Caco-2 (cell line): ENCODE measurements at regions not wholly inside any gene's neighbourhood (a gene's known extent, or its start where the extent isn't known, plus 50 kb on each side); places are given as distances from the start of the nearest gene placed in this dataset.

ENCODE experiments used
- BruUV-seq: library from RNA; stranded (reverse); fragments of 400-500 nt; replicated peaks from 2 replicates; lab custom pipeline; 2021; lab: Mats Ljungman, UMichigan
- CTCF ChIA-PET: fragments of 300-600 bp; sonication (Branson Sonifier 250); formaldehyde crosslinking; loops from one replicate; lab custom pipeline; 2022; ENCODE audit warnings: antibody characterized with exemption; lab: Charles Lee
- POLR2A ChIA-PET: fragments of 300-600 bp; sonication (Branson Sonifier 250); formaldehyde crosslinking; loops from one replicate; lab custom pipeline; 2022; ENCODE audit warnings: antibody characterized with exemption; lab: Charles Lee
- DNase-seq, 2 experiments: peaks; one replicate each; pipeline versions ENCODE4 v3.0.0 to v3.0.0-alpha.2; 2020 to 2022
- H3K27me3 ChIP-seq: replicated peaks from 2 replicates; pipeline ENCODE4 v1.6.0; 2011; ENCODE audit warnings: low read length; ENCODE audit not compliant: control insufficient read depth, insufficient read depth
- H3K36me3 ChIP-seq: 2 replicates; pipeline ENCODE4 v1.5.1; 2011; ENCODE audit warnings: low read length; ENCODE audit not compliant: control insufficient read depth, insufficient read depth
- H3K4me1 ChIP-seq: fragments of 250-450 bp; sonication (Bioruptor Pico); 2 replicates; pipeline ENCODE4 v1.5.1; 2020; ENCODE audit warnings: mild to moderate bottlenecking
- H3K4me3 ChIP-seq: 2 replicates; pipeline ENCODE4 v1.5.1; 2011; ENCODE audit warnings: low read depth, mild to moderate bottlenecking, control low read depth, low read length
- H3K9me3 ChIP-seq: fragments of 250-450 bp; sonication (Bioruptor Pico); 2 replicates; pipeline ENCODE4 v1.5.1; 2020; ENCODE audit warnings: mild to moderate bottlenecking, moderate library complexity
- H3K27ac Mint-ChIP-seq: one replicate; pipeline ENCODE4 v1.8.0; 2022; ENCODE audit warnings: mixed read lengths; ENCODE audit not compliant: unreplicated experiment
- H3K27me3 Mint-ChIP-seq: one replicate; pipeline ENCODE4 v1.8.0; 2022; ENCODE audit warnings: mixed read lengths; ENCODE audit not compliant: insufficient read depth, unreplicated experiment
- H3K36me3 Mint-ChIP-seq: one replicate; pipeline ENCODE4 v1.8.0; 2022; ENCODE audit warnings: mild to moderate bottlenecking, mixed read lengths; ENCODE audit not compliant: insufficient read depth, unreplicated experiment
- H3K4me1 Mint-ChIP-seq: one replicate; pipeline ENCODE4 v1.8.0; 2022; ENCODE audit warnings: low read depth, mixed read lengths; ENCODE audit not compliant: unreplicated experiment
- H3K4me3 Mint-ChIP-seq: one replicate; pipeline ENCODE4 v1.8.0; 2022; ENCODE audit warnings: mild to moderate bottlenecking, moderate library complexity, mixed read lengths; ENCODE audit not compliant: unreplicated experiment
- H3K9me3 Mint-ChIP-seq: one replicate; pipeline ENCODE4 v1.8.0; 2022; ENCODE audit warnings: mixed read lengths; ENCODE audit not compliant: unreplicated experiment
- CTCF ChIP-seq, 2 experiments: fragments of 200-600 bp in 1 of 2; IDR thresholded peaks; 1 replicate in 1 of 2; 2 replicates in 1 of 2; pipeline versions ENCODE4 v1.5.1 to v1.8.0; 2011 to 2022; ENCODE audit warnings: antibody characterized with exemption in 1 of 2, control low read depth in 1 of 2, inconsistent platforms in 1 of 2, low read depth in 1 of 2, low read length in 1 of 2, mild to moderate bottlenecking in 1 of 2, moderate library complexity in 1 of 2; ENCODE audit not compliant: insufficient read depth in 1 of 2, severe bottlenecking in 1 of 2, unreplicated experiment in 1 of 2
- intact Hi-C: fragments of 100-400 bp; cut with micrococcal nuclease; formaldehyde crosslinking; loops from one replicate; pipeline ENCODE4 v1.10.0; 2022; ENCODE audit not compliant: unreplicated experiment

GRCh38 chr2:234435836-234436481 is 60.9 kb downstream of the ARL4C start:
- BruUV-seq = no TSS peak
- no peaks in the 10 kb centered on the region for H3K27me3 ChIP-seq
- intact Hi-C loops = no loop called here
- no peaks in the 10 kb centered on the region for H3K9me3 ChIP-seq
- Mint-ChIP-seq H3K9me3 (no peaks in the 10 kb centered on the region), H3K36me3 (no peaks in the 10 kb centered on the region), H3K27me3 (no peaks in the 10 kb centered on the region), H3K4me3 (no peak overlapping the region), H3K4me1 (no peaks in the 10 kb centered on the region), H3K27ac (no peak overlapping the region)
- H3K4me3 ChIP-seq = no peak overlapping the region
- DNase-seq = no peak
- H3K36me3 ChIP-seq = no peaks in the 10 kb centered on the region
- H3K4me1 ChIP-seq = peaks cover 7% of the 10 kb centered on the region
- POLR2A ChIA-PET = no interaction called here
- CTCF ChIA-PET = no interaction called here
- no peak for TF ChIP-seq CTCF (IDR thresholded peaks at IDR 0.05; ENCODE audit: insufficient read depth in 1 of 2, low read depth in 1 of 2, low read length in 1 of 2, severe bottlenecking in 1 of 2, unreplicated experiment in 1 of 2)

DNA sequence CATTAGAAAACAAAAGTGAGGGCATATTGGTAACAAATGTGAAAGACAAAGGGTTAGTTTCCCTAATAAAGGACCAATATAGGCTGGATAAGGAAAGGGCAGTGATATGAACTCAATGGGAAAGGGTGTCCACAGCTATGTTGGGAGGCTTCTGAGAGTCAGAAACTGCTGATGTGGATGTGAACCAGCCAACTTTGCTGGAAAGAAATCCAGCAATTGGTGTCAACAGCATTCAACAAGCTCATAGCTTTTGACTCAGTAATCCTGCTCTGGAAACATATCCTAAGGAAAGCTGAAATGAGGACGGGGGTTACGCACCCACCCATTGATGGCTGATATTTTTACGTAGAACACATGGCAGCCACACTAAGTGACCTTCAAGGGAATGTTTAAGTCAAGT is 63.7 kb downstream of the ARL4C start:
- POLR2A ChIA-PET = no interaction called here
- H3K27ac Mint-ChIP-seq = no peak overlapping the region
- TF ChIP-seq CTCF (IDR thresholded peaks at IDR 0.05; ENCODE audit: insufficient read depth in 1 of 2, low read depth in 1 of 2, low read length in 1 of 2, severe bottlenecking in 1 of 2, unreplicated experiment in 1 of 2) = no peak
- no peaks in the 10 kb centered on the region for H3K36me3 Mint-ChIP-seq
- intact Hi-C loops = no loop called here
- Histone ChIP-seq H3K4me1 (peaks cover 25% of the 10 kb centered on the region), H3K36me3 (no peaks in the 10 kb centered on the region), H3K27me3 (no peaks in the 10 kb centered on the region), H3K9me3 (no peaks in the 10 kb centered on the region), H3K4me3 (no peak overlapping the region)
- H3K4me1 Mint-ChIP-seq = peaks cover 8% of the 10 kb centered on the region
- no peaks in the 10 kb centered on the region for H3K9me3 Mint-ChIP-seq
- no peak overlapping the region for H3K4me3 Mint-ChIP-seq
- BruUV-seq = no TSS peak
- H3K27me3 Mint-ChIP-seq = no peaks in the 10 kb centered on the region
- CTCF ChIA-PET = no interaction called here
- DNase-seq = no peak

DNA sequence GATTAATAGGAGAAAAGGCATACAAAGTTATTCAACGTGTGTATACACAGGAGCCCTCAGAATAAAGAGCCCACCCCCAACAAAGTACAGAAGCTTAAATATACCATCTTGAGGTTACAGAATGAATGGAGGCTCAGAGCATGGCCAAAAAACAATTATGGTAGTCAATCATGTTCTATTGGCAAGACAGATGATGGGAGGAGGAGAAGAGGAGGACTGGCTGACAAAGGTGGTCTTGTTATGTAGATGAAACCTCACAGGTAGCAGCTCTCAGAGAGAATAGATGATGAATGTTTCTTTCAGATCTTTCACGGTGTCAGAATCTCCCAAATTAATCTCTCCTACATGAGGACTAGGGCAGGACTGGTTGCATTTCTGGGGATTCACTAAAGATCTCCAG is 66.0 kb downstream of the ARL4C start:
- peaks cover 10% of the 10 kb centered on the region for H3K36me3 Mint-ChIP-seq
- no peak for TF ChIP-seq CTCF (IDR thresholded peaks at IDR 0.05; ENCODE audit: insufficient read depth in 1 of 2, low read depth in 1 of 2, low read length in 1 of 2, severe bottlenecking in 1 of 2, unreplicated experiment in 1 of 2)
- H3K27me3 ChIP-seq = no peaks in the 10 kb centered on the region
- H3K4me1 Mint-ChIP-seq = peaks cover 19% of the 10 kb centered on the region
- no peak overlapping the region for H3K4me3 ChIP-seq
- H3K9me3 Mint-ChIP-seq = no peaks in the 10 kb centered on the region
- no peak overlapping the region for H3K4me3 Mint-ChIP-seq
- CTCF ChIA-PET = no interaction called here
- intact Hi-C loops = no loop called here
- no peaks in the 10 kb centered on the region for H3K36me3 ChIP-seq
- no peaks in the 10 kb centered on the region for H3K9me3 ChIP-seq
- H3K27me3 Mint-ChIP-seq = no peaks in the 10 kb centered on the region
- H3K4me1 ChIP-seq = peaks cover 43% of the 10 kb centered on the region
- H3K27ac Mint-ChIP-seq = no peak overlapping the region
- POLR2A ChIA-PET = no interaction called here
- no TSS peak for BruUV-seq
- DNase-seq = no peak
